SKM-1 (cell line): ENCODE measurements at regions not wholly inside any gene's neighbourhood (a gene's known extent, or its start where the extent isn't known, plus 50 kb on each side); places are given as distances from the start of the nearest gene placed in this dataset.
"Not testable (repeated sequence)": the region's sequence is repeated elsewhere in the genome, so short reads cannot be mapped to it uniquely, and the experiment has no call there.

Experiments used
- DNase-seq: peaks from one replicate; lab custom pipeline; 2025; ENCODE audit not compliant: unreplicated experiment; lab: John Stamatoyannopoulos, UW

DNA sequence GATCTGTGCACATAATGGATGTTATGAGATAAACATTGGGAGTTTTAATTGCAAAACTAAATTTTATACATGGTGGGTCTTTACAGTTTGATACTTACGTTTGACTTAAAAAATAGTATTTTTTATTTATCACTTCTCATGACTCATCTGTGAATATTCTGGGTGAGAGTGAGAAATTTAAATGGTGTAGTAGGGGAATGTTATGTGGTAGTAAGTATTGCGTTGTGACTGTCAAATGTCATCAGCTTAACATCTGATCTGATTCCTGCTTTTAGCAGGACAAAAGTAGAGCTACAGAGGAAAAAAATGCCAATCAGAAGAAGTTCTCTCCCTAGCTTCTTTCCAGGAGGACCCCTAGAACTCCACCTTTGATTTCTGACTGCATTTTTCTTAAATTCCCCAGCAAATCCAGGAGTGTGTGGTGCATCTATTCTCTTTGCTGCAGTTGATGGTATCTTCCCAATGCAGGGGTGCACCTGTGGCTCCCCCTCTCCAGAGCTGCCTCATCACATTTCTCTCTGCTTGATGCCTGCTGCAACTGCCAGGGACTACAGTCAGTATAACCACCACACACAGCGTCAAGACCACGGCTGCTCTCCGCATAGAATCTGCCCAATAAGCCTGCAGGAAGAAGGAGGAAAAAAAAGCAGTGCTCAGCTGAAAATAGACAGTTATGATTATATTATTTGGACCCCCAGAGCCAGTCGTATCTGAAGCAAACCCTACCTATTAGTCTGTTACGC is 151.3 kb upstream of the THUMPD2 start:
- no peak for DNase-seq

DNA sequence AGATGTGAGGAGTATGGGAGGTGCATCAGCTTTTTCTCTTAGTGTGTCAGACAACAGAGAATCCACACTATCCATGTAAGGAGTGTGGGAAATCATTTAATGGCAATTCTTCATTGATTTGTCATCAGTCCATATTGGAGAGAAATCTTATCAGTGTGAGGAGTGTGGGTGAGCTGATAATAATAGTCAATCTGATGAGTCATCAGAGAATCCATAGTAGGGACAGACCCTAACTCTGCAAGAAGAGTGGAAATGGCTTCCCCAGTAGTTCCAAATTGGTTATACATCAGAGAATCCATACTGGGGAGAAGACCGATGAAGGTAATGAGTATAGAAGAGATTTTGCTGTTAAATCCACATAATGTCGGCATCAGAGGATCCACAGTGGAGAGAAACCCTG is 150.5 kb upstream of the THUMPD2 start:
- no peak for DNase-seq

DNA sequence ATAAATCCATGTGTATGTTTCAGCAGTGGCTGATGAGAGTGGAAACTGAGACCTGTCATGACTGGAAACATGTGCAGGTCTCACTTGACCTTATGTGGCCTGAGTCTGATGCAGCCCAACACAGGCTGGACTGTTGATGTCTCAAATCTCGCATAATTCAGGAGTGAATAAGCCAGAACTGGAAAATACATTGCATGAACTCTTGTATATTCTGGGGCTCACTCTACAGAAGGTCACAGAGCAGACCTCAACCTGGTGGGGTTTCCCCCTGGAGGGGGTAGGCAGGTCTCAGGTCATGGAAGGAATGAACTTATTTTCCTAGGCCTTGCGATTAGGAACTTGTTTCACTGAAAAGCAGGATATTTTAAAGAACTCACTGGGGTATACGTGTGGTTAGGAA is 146.3 kb upstream of the THUMPD2 start:
- no peak for DNase-seq

DNA sequence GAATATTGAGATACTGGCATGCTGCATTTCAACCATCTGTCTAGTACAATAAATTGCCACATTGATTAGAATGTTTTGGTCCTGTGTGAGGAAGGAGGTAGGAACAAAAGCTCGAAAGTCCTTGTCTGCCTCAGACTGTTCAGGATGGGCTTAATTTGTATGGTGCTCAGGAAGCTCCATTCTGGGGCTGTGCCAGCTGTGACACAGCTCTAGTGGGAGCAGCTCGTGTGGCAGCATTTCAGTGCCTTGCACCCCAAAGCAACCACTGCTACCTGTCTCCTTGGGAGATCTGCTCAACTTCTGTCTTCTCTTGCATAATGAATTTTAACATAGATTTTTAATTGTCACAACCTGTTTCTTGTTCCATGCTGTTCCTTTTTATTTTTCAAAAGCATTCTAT is 144.4 kb upstream of the THUMPD2 start:
- no peak for DNase-seq

DNA sequence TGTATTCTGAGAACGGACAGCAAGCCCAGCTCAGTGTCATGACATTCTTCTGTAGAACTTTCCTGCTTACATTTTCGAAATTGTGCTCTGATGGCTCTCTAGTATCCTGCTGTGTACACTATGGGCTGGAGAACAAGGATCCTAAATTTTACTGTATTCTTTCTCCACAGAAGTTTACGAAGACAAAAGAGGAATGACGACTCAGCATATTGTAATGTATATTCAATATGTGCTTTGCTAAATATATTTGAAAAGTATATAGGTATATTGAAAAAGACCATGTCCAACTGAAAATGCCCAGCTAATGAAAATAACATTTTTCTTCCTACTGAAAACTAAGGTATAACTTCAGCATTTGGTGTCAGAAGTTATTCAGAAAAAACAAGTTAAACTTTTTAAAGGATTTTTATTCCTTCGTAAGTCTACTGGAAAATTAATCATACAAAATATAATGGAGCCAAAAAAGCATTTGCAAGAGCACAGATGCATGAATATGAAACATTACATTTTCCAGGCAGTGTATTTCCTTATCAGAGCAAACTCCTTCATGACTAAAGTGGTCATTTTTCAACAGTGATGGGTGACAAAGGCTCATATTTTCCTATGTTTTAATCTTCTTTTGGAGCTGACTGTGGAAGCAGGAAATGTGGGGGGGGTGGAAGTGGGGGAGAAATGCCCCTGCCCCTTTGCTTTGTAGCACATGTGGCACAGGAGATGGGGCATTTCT is 143.8 kb upstream of the THUMPD2 start:
- no peak for DNase-seq

DNA sequence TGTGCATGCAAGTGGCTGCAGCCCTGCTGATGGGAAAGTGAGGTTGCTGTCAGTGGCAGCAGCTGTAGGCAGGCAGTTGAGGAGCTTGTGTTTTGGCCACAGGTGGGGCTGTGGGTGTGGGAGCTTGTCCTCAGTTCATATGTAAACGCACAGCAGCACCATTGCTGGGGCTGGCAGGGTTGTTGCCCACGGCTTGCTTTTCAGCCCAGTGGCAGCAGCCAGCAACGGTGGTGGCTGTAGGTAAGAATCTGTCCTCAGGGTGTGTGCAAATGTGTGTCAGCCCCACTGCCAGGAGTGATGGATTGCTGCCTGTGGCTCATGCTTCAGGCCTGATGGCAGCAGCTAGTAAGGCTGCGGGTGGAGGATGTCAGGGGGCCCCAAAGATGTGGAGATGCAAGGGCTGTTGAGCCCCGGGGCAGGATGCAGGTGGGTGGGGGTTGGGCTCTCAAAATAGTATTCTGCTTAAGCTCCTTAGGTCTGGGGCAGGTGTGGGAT is 141.3 kb upstream of the THUMPD2 start:
- no peak for DNase-seq

DNA sequence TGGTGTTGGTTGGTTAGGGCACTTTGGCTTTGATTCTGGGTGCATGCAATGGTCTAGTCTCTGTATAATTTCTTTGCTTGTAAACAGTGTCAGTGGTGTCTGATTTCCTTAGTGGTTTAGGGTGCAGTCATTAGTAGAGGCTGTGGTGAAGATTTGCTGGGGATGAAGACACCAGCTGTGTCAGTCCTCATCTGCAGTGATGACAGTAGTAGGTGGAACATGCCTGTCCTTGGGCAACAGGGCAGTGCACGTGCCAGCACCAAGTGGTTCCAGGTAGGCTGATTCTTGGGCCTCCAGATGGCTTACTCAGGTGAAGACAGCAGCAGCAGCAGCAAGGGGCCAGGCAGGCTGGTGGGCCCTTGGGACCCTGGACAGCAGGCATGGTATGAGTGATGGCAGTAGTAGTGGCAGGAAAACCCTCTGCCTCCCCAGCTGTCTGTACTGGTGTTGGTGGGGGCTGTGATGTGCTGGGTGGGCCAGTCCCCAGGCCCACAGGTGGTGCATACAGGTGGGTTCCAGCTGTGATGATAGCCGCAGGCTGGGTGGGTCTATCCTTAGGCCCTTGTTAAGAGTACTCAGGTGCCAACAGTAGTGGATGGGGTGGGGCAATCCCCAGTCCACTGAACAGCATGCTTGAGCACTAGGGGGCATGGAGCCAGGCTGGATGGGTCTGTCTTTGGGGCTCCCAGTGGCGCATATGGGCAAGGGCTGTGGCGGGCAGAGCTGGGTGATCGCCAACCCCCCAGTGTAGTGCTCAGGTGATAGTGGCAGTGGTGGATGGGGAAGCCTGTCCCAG is 140.7 kb upstream of the THUMPD2 start:
- DNase-seq: no peak

GRCh38 chr2:39918886-39919285 is 139.8 kb upstream of the THUMPD2 start:
- DNase-seq: no peak

DNA sequence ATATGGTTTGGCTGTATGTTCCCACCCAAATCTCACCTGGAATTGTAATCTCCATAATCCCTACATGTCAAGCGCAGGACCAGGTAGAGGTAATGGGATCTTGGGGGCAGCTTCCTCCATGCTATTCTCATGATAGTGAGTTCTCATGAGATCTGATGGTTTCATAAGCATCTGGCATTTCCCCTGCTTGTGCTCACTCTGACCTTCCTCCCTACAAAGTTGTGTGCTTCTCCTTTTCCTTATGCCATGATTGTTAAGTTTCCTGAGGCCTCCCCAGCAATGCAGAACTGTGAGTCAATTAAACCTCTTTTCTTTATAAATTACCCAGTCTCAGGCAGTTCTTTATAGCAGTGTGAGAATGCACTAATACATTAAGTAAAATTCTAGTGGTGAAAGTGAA is 138.3 kb upstream of the THUMPD2 start:
- DNase-seq: peak; percentile 11

DNA sequence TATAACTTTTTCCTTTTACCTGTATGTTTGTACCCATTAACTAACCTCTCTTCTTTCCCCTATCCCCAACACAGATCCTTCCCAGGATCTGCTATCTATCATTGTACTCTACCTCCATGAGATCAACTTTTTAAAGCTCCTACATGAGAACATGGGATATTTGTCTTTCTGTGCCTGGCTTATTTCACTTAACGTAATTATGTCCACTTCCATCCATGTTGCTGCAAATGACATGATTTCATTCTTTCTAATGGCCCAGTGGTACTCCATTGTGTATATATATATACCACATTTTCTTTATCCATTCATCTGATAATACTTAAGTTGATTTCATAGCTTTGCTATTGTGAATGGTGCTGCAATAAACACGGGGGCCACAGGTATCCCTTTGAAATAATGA is 135.9 kb upstream of the THUMPD2 start:
- no peak for DNase-seq

GRCh38 chr2:39913648-39914461 is 134.8 kb upstream of the THUMPD2 start:
- peak; percentile 71 for DNase-seq

DNA sequence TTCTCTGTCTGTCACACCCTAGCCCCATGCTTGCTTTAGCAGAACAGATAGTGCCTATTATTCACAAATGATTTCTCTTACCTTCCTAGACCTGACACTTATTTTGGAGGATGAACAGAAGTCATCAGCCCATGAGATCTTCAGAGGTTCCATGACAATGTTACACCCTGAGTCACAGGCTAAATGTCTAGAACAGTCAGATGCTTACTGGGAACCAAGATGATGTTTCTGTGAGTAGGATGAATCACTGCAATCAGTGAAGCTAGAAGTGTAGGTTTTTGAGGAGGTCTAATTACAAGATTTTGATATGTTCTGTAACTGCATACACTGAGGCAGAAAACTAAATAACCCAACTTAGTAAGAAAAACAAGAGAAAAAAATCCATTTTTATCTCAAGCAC is 123.0 kb upstream of the THUMPD2 start:
- no peak for DNase-seq

DNA sequence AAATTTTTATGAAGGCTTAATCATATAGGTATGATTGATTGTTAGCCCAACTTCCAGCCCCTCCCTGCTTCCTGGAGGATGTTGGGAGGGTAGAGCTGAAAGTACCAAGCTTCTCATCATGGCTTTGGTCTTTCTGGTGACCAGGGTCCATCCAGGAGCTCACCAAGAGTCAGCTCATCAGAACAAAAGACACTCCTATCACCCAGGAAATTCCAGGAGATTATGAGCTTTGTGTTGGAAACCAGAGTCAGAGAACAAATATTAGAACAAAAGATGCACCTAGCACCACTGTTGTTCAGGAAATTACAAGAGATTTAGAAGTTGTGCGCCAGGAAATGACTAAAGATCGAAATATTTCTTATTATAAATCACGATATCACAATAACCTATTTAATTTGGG is 119.9 kb upstream of the THUMPD2 start:
- no peak for DNase-seq

GRCh38 chr2:39897273-39897672 is 118.2 kb upstream of the THUMPD2 start:
- no peak for DNase-seq

GRCh38 chr2:39894082-39894481 is 115.0 kb upstream of the THUMPD2 start:
- DNase-seq: no peak

DNA sequence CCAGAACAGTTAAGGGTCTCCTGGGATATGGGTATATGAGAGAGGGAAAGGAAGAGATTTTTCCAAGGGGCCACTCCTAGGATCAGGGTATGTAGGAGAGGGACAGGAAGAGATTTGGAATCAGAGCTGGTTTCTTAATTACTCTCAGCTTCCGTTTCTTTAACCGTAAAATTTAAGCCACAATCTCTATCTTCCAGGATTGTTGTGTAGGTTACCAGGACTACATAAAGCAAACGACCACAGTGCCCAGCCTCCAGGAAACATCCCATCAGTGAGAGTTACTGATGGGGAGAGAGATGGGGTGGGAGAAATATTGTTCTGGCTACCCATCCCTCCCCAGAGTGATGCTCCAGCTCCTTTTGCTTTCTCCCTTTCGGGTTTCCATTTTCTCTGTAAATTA is 114.6 kb upstream of the THUMPD2 start:
- no peak for DNase-seq

- no peak for DNase-seq
Observed at GRCh38 chr2:39881948-39882347, 102.9 kb upstream of the THUMPD2 start.

DNA sequence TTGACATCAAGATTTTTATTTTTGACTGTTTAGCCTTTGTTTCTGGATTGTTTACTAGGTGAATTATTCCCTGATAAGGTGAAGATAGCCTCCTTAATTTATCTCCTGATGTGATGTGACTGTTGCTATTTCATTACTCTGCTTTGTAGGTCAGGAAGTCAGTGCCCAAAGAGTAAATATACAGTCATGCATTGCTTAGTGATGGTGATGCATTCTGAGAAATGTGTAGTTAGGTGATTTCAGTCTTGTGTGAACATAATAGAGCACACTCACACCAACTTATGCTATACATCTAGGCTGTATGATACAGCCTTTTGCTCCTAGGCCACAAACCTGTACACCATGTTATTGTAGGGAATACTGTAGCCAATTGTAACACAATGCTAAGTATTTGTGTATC is 102.4 kb upstream of the THUMPD2 start:
- no peak for DNase-seq

DNA sequence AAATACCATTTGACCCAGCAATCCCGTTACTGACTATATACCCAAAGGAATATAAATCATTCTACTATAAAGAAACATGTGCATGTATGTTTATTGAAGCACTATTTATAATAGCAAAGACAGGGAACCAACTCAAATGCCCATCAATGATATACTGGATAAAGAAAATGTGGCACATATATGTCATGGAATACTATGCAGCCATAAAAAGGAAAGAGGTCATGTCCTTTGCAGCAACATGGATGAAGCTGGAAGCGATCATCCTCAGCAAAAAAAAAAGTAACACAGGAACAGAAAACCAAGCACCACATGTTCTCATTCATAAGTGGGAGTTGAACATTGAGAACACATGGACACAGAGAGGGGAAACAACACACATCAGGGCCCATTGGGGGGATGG is 99.9 kb upstream of the THUMPD2 start:
- DNase-seq: not testable (repeated sequence)

DNA sequence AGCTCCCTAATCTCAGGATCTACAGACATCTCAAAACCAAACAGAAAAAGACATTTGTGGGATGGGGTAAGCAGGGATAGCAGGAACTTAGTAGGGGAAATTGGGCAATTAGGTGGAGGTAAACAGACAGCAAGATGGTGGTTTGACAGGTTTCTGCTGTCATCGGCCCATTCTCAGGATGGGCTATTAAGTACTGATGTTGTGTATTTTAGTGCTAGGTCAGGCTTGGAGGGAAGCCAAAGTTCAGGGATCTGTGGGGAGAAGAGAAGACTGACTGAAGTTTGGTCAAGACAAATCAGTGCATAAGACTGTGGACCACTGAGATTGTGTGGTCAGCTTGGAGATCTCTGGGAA is 96.8 kb upstream of the THUMPD2 start:
- DNase-seq: no peak
